SK-N-SH (cell line): ENCODE measurements at regions not wholly inside any gene's neighbourhood (a gene's known extent, or its start where the extent isn't known, plus 50 kb on each side); places are given as distances from the start of the nearest gene placed in this dataset.

ENCODE experiments used
- ELF1 ChIP-seq: IDR thresholded peaks from 2 replicates; pipeline ENCODE4 v1.4.0; 2012
- EZH2phosphoT487 ChIP-seq: fragments of 200-600 bp; sonication (generic); IDR thresholded peaks from 2 replicates; pipeline ENCODE4 v1.6.1; 2017; ENCODE audit warnings: low read depth, mixed run types, mild to moderate bottlenecking, antibody characterized with exemption, moderate library complexity, borderline replicate concordance
- JUND ChIP-seq: IDR thresholded peaks from 2 replicates; pipeline ENCODE4 v1.4.0; 2012
- MEF2A ChIP-seq: IDR thresholded peaks from 2 replicates; pipeline ENCODE4 v1.4.0; 2012; ENCODE audit warnings: low read depth, borderline replicate concordance
- POLR2AphosphoS5 ChIP-seq: IDR thresholded peaks from 2 replicates; pipeline ENCODE4 v1.6.1; 2012; ENCODE audit warnings: low read depth, low read length
- RFX5 ChIP-seq: IDR thresholded peaks from 2 replicates; pipeline ENCODE4 v1.6.1; 2012; ENCODE audit warnings: mild to moderate bottlenecking, improper control_type of control experiment, low read length
- TAF1 ChIP-seq: IDR thresholded peaks from 2 replicates; pipeline ENCODE4 v1.6.1; 2012; ENCODE audit warnings: low read depth, mild to moderate bottlenecking, low read length, moderate library complexity, borderline replicate concordance
- USF2 ChIP-seq: fragments of 150-350 bp; IDR thresholded peaks from 2 replicates; pipeline ENCODE4 v1.6.1; 2017; ENCODE audit warnings: antibody characterized with exemption, low read length, low read depth, borderline replicate concordance
- TF ChIP-seq, protein P1 (sequence below): fragments of 200-600 bp; sonication (generic); IDR thresholded peaks from 2 replicates; pipeline ENCODE4 v1.6.1; 2017; ENCODE audit warnings: antibody characterized with exemption, mild to moderate bottlenecking, moderate library complexity
- TF ChIP-seq, protein P2 (sequence below): IDR thresholded peaks from 2 replicates; pipeline ENCODE4 v1.6.1; 2012; ENCODE audit warnings: mild to moderate bottlenecking, low read depth, low read length, moderate library complexity

GRCh38 chr5:166286832-166287231 is 2004.6 kb upstream of the WWC1 start:
- TF ChIP-seq, protein P1, sequence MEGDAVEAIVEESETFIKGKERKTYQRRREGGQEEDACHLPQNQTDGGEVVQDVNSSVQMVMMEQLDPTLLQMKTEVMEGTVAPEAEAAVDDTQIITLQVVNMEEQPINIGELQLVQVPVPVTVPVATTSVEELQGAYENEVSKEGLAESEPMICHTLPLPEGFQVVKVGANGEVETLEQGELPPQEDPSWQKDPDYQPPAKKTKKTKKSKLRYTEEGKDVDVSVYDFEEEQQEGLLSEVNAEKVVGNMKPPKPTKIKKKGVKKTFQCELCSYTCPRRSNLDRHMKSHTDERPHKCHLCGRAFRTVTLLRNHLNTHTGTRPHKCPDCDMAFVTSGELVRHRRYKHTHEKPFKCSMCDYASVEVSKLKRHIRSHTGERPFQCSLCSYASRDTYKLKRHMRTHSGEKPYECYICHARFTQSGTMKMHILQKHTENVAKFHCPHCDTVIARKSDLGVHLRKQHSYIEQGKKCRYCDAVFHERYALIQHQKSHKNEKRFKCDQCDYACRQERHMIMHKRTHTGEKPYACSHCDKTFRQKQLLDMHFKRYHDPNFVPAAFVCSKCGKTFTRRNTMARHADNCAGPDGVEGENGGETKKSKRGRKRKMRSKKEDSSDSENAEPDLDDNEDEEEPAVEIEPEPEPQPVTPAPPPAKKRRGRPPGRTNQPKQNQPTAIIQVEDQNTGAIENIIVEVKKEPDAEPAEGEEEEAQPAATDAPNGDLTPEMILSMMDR = no peak
- TF ChIP-seq RFX5 (no peak), ELF1 (no peak), USF2 (no peak), POLR2AphosphoS5 (no peak), TAF1 (no peak), JUND (no peak), EZH2phosphoT487 (no peak), MEF2A (no peak)
- TF ChIP-seq, protein P2, sequence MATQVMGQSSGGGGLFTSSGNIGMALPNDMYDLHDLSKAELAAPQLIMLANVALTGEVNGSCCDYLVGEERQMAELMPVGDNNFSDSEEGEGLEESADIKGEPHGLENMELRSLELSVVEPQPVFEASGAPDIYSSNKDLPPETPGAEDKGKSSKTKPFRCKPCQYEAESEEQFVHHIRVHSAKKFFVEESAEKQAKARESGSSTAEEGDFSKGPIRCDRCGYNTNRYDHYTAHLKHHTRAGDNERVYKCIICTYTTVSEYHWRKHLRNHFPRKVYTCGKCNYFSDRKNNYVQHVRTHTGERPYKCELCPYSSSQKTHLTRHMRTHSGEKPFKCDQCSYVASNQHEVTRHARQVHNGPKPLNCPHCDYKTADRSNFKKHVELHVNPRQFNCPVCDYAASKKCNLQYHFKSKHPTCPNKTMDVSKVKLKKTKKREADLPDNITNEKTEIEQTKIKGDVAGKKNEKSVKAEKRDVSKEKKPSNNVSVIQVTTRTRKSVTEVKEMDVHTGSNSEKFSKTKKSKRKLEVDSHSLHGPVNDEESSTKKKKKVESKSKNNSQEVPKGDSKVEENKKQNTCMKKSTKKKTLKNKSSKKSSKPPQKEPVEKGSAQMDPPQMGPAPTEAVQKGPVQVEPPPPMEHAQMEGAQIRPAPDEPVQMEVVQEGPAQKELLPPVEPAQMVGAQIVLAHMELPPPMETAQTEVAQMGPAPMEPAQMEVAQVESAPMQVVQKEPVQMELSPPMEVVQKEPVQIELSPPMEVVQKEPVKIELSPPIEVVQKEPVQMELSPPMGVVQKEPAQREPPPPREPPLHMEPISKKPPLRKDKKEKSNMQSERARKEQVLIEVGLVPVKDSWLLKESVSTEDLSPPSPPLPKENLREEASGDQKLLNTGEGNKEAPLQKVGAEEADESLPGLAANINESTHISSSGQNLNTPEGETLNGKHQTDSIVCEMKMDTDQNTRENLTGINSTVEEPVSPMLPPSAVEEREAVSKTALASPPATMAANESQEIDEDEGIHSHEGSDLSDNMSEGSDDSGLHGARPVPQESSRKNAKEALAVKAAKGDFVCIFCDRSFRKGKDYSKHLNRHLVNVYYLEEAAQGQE = no peak
